HG03159 (cell line): ENCODE measurements at regions not wholly inside any gene's neighbourhood (a gene's known extent, or its start where the extent isn't known, plus 50 kb on each side); places are given as distances from the start of the nearest gene placed in this dataset.
A peak's percentile ranks its signal among the peaks of the same experiment; 100 is the strongest.

Experiments
- ATAC-seq: cut with Tn5 transposase; IDR thresholded peaks from one replicate; pipeline ENCODE4 v1.9.1; 2021; ENCODE audit warnings: mild to moderate bottlenecking, moderate library complexity; ENCODE audit not compliant: unreplicated experiment

GRCh38 chr2:103921161-103921560 lies 932.8 kb upstream of the POU3F3 start:
- ATAC-seq = no peak

DNA sequence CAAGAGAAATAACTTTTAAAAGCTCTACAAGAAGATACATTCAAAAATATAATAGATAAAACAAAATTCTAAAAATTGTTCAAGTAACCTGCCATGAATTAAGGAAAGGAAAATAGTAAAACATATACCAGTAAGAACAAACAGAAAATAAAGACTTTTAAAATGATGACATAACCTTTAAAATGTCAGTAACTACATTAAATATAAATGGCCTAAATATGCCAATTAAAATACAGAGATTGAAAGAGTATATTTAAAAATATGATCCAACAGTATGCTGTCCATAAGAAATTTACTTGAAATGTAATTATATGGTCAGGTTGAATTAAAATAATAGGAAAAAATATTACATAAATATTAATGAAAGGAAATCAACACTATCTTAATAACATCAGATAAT lies 911.7 kb upstream of the POU3F3 start:
- ATAC-seq = no peak

DNA sequence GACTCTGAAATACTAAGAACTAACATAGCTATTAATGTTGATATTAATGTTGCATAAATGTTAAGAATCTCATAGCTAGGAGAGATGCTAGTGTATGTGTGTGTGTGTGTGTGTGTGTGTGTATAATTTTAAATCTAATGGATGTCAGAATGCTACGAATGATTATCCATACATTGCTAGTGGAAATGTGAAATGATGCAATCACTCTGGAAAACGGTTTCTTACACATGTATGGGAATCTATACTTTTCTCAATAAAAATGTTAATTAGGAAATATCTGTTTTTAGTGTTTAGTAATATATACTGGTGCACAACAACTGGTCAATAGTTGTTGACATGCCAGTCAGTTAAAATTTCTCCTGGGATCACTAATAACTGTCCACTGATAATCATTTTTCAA lies 908.8 kb upstream of the POU3F3 start:
- ATAC-seq = no peak

DNA sequence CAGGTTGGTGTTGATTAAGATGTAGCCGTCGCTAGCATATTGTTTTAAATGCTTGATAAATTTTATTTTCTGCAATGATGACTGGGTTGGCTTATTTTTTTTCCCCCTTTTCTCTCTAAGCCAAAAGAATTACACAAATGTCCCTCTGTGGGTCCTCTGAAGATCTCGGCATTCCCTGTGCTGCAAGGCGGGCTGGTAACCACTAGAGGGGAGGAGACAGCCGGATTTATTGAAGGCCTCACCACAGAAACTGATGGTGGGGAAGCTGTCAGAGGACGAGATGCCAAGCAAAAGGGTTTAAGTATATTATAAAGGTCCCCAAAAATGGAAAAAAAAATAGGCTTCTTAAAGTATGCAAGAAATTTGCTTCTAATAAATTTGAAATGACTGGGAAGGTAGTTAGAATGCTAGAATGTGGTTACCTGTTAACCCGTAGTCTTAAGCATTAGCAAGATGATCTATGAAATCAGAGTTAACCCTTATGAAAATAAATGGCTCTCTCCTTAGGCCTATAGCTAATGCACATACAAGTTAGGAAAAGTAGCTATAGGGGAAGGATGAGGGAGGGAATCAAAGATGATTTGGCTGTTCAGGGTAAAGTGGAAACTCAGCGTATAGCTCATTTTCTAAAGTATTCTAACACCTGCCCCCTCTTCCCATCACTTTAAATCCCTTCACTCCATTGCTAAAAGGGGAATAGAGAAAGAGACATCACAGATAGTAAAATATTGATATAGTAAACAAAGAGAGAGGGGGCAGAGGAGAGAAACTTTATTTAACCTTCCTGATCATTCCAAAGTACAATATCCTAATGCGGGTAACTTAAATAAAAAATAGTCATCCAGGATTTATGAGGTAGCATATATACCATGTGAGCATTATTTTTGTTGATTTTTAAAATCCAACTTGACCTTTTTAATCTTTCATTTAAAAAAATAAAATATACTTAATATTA lies 894.5 kb upstream of the POU3F3 start:
- ATAC-seq = peak; percentile 59

- no peak for ATAC-seq
Measured at GRCh38 chr2:103960129-103960513, 893.8 kb upstream of the POU3F3 start.

DNA sequence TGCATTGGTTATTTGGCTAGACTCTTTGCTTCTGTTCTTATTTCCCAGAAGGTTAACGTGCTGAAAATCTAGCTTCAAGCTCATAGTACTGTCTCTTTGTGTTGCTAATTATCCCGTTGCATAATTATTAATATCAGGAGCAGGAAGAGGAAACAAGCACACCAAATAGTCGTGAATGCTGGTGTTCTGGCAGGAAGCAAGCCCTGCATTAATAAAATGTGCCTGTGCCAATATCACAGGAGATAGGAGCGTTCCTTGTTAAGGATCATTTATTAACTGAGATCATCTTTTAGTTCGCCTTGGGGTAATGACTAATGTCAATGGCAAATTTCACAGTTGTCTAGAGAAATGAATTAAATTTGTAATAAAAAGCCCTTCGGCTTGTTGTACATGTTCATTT lies 893.0 kb upstream of the POU3F3 start:
- ATAC-seq = no peak

GRCh38 chr2:103961862-103962261 lies 892.1 kb upstream of the POU3F3 start:
- ATAC-seq = no peak

- ATAC-seq = no peak
Measured at GRCh38 chr2:103962670-103963069, 891.2 kb upstream of the POU3F3 start.

- no peak for ATAC-seq
Measured at GRCh38 chr2:103963146-103963725, 890.7 kb upstream of the POU3F3 start.

GRCh38 chr2:103977241-103977640 lies 876.7 kb upstream of the POU3F3 start:
- ATAC-seq = no peak

DNA sequence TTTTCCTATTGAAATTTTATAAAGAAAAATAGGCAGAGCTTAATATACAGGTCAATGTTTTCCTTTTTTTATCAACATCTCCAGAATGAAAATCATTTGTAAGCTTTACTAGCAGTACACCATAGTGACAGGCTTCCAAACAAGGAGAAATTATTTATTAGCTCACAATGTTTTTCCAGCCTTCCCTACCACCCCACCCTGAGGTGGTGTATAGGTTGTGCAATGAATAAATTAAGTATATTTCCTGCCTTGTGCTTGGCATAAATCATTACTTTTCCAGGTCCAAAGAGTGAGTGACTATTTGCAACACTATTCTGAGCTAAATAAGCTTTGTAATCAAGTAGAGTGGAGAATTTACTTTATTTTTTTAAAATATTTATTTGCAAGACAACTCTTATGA lies 876.2 kb upstream of the POU3F3 start:
- ATAC-seq = no peak

GRCh38 chr2:103980401-103980800 lies 873.5 kb upstream of the POU3F3 start:
- no peak for ATAC-seq

GRCh38 chr2:103982691-103983090 lies 871.2 kb upstream of the POU3F3 start:
- ATAC-seq = no peak

DNA sequence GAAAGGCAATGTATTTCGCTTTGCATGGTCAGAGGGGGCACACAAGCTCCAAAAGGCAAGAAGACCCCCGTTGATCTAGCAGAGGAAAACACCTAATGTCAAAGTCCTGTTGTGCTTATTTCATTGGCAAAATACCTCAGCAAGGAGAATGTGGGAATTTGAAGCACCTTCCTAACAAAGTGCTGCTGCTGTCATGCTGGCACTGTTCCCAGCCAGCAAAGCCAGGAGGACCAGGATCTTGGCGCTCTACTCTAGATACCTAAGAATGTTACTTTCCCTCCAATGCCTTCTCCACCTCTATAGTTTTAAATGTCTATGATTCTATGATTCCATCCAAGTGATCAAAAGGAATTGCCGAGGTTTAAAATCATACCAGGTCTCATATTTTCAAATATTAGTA lies 867.9 kb upstream of the POU3F3 start:
- ATAC-seq = no peak

DNA sequence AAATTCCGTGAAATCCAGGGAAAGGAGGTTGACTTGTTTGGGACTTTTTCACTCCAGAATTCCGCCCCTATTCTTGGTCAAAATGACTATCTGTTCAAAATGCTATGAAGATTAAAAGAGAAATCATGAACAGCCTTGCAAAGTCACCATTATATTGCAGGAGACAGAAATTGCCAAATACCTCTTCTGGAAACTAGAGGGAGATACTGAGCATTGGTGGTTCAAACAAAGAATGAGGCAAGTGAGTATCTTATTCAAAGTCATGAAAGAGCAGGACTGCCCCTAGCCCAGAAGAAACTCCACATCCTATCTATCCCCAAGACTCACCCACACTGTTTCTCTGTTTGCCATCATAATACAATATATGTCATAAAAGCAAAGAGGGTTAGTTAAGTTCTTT lies 862.3 kb upstream of the POU3F3 start:
- no peak for ATAC-seq

GRCh38 chr2:104004821-104005220 lies 849.1 kb upstream of the POU3F3 start:
- ATAC-seq = no peak

GRCh38 chr2:104016801-104017200 lies 837.1 kb upstream of the POU3F3 start:
- ATAC-seq = no peak

DNA sequence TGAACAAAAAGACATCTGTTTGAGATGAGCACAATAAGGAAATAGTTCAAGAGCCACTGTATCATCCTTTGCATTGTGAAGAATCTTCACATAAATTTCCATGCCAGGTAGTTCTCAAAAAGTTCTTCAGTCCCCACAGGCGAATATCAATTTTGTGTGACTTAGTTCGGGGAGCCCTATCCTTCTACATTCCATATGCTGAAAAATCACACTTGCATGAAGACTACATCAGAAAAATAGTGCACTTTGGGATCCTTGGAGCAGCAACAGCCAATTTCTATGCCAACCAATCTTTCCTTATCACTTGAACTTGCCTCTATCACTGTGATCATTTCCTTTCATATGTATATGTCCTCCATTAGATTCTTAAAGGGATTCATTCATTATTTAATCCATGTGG lies 830.6 kb upstream of the POU3F3 start:
- ATAC-seq = no peak

DNA sequence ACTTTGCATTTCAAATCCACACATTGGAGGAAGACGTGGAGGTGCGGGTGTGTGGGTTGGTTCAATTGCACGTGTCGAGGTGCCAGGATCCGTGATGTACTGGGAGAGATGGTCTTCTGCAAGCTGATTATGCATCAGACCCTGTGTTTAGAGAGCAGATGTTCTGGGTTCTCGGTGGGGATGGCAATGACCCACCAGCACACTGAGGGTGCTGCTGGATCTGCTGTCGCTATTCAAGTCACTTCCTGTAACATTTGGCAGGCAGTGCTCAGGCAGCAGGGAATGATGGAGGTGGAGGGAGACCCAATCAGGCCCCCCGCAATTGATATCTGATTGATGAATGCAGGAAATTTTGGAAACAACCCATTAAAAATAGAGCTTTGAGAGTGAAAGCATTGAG lies 830.1 kb upstream of the POU3F3 start:
- no peak for ATAC-seq

- no peak for ATAC-seq
Measured at GRCh38 chr2:104025295-104025694, 828.6 kb upstream of the POU3F3 start.

DNA sequence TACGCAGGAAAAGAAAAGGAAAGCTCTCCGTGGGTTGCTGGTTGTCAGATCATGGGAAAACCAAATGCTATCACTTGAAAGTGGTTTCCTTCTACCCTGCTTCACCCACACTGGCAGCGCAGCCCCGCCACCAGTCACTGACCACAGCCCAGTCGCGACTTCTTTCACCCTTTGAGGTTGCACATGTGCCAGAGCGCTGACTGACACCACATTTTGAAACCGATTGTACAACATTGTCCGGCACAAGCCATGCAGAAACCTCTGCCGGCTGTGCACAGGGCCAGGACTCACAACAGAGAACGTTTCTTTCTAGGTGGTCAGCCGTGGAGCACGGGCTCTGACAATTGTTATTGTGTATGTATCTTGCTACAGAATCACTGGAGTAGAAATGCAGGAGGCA lies 827.2 kb upstream of the POU3F3 start:
- no peak for ATAC-seq

GRCh38 chr2:104027321-104027720 lies 826.6 kb upstream of the POU3F3 start:
- no peak for ATAC-seq
